Caki2 (cell line): ENCODE measurements at regions not wholly inside any gene's neighbourhood (a gene's known extent, or its start where the extent isn't known, plus 50 kb on each side); places are given as distances from the start of the nearest gene placed in this dataset.

ENCODE experiments used
- DNase-seq: peaks from one replicate; pipeline ENCODE4 v3.0.0-alpha.2; 2015; ENCODE audit warnings: low read depth
- in situ Hi-C: cut with HindIII; loops from 2 replicates; pipeline ENCODE4 v1.10.0; 2016; ENCODE audit warnings: low sequenced_read_pairs, low pct_unique_long_range_greater_than_20kb, mixed read lengths

- DNase-seq: no peak
- in situ Hi-C loops: no loop called here
Measured at GRCh38 chr7:15750727-15751126, 64.2 kb upstream of the MEOX2 start.

GRCh38 chr7:15749631-15750030 is 63.1 kb upstream of the MEOX2 start:
- DNase-seq: no peak
- in situ Hi-C loops: no loop called here

DNA sequence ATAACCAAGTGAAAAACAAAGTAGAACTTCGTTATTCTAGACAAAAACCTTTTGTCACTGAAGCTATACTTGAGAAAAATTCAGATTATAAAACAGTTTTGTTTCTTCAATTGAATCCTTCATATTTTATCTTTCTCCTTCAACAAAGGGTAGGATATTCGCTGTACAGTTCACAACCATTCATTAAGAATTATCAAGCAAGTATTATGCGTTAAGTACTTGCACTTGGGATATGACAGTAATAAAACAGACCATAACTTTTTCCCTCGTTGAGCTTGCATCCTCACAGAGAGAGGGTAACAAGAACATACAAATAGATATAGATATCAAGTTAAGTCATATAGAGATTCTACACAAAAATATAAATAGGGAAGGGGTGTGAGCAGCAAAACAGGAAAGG is 61.2 kb upstream of the MEOX2 start:
- in situ Hi-C loops: no loop called here
- no peak for DNase-seq

DNA sequence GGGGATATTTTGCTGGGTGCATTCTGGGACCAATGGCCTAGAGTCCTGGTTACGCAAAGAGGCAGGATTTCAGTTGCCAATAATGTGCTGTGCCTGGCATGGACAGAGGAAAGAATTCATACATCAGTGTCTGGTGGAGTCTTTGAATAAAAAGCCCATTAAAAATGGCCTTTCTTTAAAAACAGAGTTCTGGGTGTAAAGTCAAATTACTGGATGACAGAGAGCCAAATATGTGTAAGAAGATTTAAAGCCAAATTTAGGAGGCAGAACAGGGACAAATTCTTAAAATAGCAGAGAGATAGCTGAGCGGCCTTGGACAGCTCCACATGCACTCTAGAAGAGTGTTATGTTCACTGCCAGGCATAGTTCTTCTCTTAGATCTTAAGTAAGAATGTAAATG is 60.8 kb upstream of the MEOX2 start:
- no peak for DNase-seq
- in situ Hi-C loops: no loop called here

- DNase-seq: no peak
- in situ Hi-C loops: no loop called here
Measured at GRCh38 chr7:15743926-15744480, 57.5 kb upstream of the MEOX2 start.

DNA sequence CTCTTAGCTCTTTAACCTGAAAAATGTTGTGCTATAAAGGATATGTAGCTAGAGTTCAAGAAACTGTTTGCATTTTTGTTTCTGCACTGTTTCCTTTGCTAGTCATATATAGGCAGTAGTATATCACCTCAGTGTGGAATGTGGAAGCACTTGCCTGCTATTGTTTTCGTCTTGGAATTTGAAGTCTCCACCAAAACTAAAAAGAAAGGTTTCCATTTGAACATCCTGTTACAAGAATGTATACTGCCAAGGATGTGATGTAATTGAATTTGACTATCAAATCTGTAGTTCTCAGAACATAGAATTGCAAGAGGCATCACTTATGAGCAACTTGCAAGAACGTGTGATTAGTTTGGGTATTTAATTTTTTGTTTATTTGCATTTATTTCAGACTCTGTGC is 51.1 kb upstream of the MEOX2 start:
- no peak for DNase-seq
- in situ Hi-C loops: no loop called here
